ENCODE measurements at regions not wholly inside any gene's neighbourhood (a gene's known extent, or its start where the extent isn't known, plus 50 kb on each side); places are given as distances from the start of the nearest gene placed in this dataset.

- ATAC-seq, result no peak
- Histone ChIP-seq H3K4me3 (no peak overlapping the region), H3K4me1 (no peaks in the 10 kb centered on the region), H3K9me3 (no peaks in the 10 kb centered on the region), H3K36me3 (no peaks in the 10 kb centered on the region), H3K27ac (no peak overlapping the region), H3K27me3 (no peaks in the 10 kb centered on the region)
- no peak for DNase-seq
- no peak for TF ChIP-seq CTCF (IDR thresholded peaks at IDR 0.05)
- intact Hi-C loops (cut with DNase I), result no loop called here
Observed at GRCh38 chr14:28077021-28077420, 689.6 kb upstream of the FOXG1 start.

- Histone ChIP-seq H3K36me3 (no peaks in the 10 kb centered on the region), H3K9me3 (no peaks in the 10 kb centered on the region), H3K4me3 (no peak overlapping the region), H3K27ac (no peak overlapping the region), H3K27me3 (no peaks in the 10 kb centered on the region), H3K4me1 (no peaks in the 10 kb centered on the region)
- intact Hi-C loops (cut with DNase I), result no loop called here
- DNase-seq, result no peak
- no peak for ATAC-seq
- no peak for TF ChIP-seq CTCF (IDR thresholded peaks at IDR 0.05)
Observed at GRCh38 chr14:28083389-28083788, 683.2 kb upstream of the FOXG1 start.

GRCh38 chr14:28088125-28088524 lies 678.5 kb upstream of the FOXG1 start:
- no peak for TF ChIP-seq CTCF (IDR thresholded peaks at IDR 0.05)
- Histone ChIP-seq H3K9me3 (no peaks in the 10 kb centered on the region), H3K4me1 (no peaks in the 10 kb centered on the region), H3K27ac (no peak overlapping the region), H3K36me3 (no peaks in the 10 kb centered on the region), H3K27me3 (no peaks in the 10 kb centered on the region), H3K4me3 (no peak overlapping the region)
- intact Hi-C loops (cut with DNase I), result no loop called here
- DNase-seq, result no peak
- ATAC-seq, result no peak

- Histone ChIP-seq H3K27me3 (no peaks in the 10 kb centered on the region), H3K27ac (no peak overlapping the region), H3K9me3 (no peaks in the 10 kb centered on the region), H3K36me3 (no peaks in the 10 kb centered on the region), H3K4me3 (no peak overlapping the region), H3K4me1 (no peaks in the 10 kb centered on the region)
- no peak for ATAC-seq
- no peak for DNase-seq
- TF ChIP-seq CTCF (IDR thresholded peaks at IDR 0.05), result no peak
- intact Hi-C loops (cut with DNase I), result no loop called here
Observed at GRCh38 chr14:28097585-28097984, 669.0 kb upstream of the FOXG1 start.

GRCh38 chr14:28098856-28099255 lies 667.7 kb upstream of the FOXG1 start:
- ATAC-seq, result no peak
- Histone ChIP-seq H3K36me3 (no peaks in the 10 kb centered on the region), H3K4me1 (no peaks in the 10 kb centered on the region)

More at GRCh38 chr14:28098856-28099255, 667.7 kb upstream of the FOXG1 start:
- DNase-seq, result no peak
- no peaks in the 10 kb centered on the region for H3K9me3 ChIP-seq
- intact Hi-C loops (cut with DNase I), result no loop called here
- no peaks in the 10 kb centered on the region for H3K27me3 ChIP-seq
- no peak for TF ChIP-seq CTCF (IDR thresholded peaks at IDR 0.05)
- no peak overlapping the region for H3K4me3 ChIP-seq
- H3K27ac ChIP-seq, result no peak overlapping the region
